ENCODE measurements at regions not wholly inside any gene's neighbourhood (a gene's known extent, or its start where the extent isn't known, plus 50 kb on each side); places are given as distances from the start of the nearest gene placed in this dataset.

DNA sequence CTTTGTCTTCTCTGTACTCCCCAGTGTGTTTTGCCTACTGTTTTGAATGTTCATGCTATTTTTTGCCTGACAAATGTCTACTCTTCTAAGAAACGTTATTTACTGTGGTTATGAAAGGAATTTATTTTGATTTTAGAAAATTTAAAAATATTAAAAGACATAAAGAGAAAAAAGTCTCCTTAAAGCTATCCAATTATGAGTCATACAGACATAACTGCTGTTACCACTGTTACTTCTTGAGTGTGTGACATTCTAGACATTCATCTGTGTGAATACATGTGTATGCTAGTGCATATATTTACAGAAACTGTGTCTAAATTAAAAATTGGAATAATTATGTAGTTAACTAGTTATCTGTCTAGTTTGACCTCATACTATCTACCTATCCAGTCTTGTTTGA lies 187.6 kb upstream of the SGCG start (continued):
- TF ChIP-seq, protein P1, sequence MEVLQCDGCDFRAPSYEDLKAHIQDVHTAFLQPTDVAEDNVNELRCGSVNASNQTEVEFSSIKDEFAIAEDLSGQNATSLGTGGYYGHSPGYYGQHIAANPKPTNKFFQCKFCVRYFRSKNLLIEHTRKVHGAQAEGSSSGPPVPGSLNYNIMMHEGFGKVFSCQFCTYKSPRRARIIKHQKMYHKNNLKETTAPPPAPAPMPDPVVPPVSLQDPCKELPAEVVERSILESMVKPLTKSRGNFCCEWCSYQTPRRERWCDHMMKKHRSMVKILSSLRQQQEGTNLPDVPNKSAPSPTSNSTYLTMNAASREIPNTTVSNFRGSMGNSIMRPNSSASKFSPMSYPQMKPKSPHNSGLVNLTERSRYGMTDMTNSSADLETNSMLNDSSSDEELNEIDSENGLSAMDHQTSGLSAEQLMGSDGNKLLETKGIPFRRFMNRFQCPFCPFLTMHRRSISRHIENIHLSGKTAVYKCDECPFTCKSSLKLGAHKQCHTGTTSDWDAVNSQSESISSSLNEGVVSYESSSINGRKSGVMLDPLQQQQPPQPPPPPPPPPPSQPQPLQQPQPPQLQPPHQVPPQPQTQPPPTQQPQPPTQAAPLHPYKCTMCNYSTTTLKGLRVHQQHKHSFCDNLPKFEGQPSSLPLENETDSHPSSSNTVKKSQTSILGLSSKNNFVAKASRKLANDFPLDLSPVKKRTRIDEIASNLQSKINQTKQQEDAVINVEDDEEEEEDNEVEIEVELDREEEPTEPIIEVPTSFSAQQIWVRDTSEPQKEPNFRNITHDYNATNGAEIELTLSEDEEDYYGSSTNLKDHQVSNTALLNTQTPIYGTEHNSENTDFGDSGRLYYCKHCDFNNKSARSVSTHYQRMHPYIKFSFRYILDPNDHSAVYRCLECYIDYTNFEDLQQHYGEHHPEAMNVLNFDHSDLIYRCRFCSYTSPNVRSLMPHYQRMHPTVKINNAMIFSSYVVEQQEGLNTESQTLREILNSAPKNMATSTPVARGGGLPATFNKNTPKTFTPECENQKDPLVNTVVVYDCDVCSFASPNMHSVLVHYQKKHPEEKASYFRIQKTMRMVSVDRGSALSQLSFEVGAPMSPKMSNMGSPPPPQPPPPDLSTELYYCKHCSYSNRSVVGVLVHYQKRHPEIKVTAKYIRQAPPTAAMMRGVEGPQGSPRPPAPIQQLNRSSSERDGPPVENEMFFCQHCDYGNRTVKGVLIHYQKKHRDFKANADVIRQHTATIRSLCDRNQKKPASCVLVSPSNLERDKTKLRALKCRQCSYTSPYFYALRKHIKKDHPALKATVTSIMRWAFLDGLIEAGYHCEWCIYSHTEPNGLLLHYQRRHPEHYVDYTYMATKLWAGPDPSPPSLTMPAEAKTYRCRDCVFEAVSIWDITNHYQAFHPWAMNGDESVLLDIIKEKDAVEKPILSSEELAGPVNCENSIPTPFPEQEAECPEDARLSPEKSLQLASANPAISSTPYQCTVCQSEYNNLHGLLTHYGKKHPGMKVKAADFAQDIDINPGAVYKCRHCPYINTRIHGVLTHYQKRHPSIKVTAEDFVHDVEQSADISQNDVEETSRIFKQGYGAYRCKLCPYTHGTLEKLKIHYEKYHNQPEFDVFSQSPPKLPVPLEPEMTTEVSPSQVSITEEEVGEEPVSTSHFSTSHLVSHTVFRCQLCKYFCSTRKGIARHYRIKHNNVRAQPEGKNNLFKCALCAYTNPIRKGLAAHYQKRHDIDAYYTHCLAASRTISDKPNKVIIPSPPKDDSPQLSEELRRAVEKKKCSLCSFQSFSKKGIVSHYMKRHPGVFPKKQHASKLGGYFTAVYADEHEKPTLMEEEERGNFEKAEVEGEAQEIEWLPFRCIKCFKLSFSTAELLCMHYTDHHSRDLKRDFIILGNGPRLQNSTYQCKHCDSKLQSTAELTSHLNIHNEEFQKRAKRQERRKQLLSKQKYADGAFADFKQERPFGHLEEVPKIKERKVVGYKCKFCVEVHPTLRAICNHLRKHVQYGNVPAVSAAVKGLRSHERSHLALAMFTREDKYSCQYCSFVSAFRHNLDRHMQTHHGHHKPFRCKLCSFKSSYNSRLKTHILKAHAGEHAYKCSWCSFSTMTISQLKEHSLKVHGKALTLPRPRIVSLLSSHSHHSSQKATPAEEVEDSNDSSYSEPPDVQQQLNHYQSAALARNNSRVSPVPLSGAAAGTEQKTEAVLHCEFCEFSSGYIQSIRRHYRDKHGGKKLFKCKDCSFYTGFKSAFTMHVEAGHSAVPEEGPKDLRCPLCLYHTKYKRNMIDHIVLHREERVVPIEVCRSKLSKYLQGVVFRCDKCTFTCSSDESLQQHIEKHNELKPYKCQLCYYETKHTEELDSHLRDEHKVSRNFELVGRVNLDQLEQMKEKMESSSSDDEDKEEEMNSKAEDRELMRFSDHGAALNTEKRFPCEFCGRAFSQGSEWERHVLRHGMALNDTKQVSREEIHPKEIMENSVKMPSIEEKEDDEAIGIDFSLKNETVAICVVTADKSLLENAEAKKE (CRISPR knock-in tag; IDR thresholded peaks at IDR 0.05) = no peak

DNA sequence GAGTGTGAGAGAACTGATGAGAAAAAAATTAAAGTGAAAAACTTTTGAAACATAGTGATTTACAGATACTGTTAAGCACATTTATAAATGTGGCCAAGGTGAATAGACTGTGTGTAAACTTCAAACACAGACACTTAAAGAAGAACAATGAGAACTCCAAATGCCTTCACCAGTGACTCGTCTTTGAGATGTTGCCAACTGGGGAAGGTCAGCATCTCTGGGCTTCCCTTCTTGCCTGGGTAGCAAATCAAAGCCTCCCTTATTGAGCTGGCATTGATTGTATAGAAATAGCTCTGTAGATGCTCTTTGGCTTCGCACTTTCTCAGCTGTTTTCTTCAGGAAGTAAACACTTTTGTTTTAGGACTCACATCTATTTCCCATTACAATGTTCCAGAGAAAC lies 177.3 kb upstream of the SGCG start:
- Mint-ChIP-seq H3K27me3 (ENCODE audit: insufficient read depth, low read depth, poor library complexity) (no peaks in the 10 kb centered on the region), H3K9me3 (peaks cover 26% of the 10 kb centered on the region), H3K4me3 (no peak overlapping the region), H3K27ac (no peak overlapping the region), H3K4me1 (no peaks in the 10 kb centered on the region), H3K36me3 (ENCODE audit: low read depth) (peaks cover 12% of the 10 kb centered on the region; the same call in 2 of the 3 replicates)
- H3F3A ChIP-seq (replicated peaks; ENCODE audit: low read depth) = no peaks in the 10 kb centered on the region
- H3K4me2 ChIP-seq = no peak overlapping the region
- no peak overlapping the region for H3K4me3 ChIP-seq
- ATAC-seq (no peak), DNase-seq (ENCODE audit: low spot score) (no peak)
- TF ChIP-seq EZH2phosphoT487 (IDR thresholded peaks at IDR 0.05; ENCODE audit: unreplicated experiment) (no peak), ZNF114 (CRISPR knock-in tag; IDR thresholded peaks at IDR 0.05) (no peak), CREB1 (CRISPR knock-in tag; IDR thresholded peaks at IDR 0.05; ENCODE audit: low read depth) (no peak)
- TF ChIP-seq, protein P1 (CRISPR knock-in tag; IDR thresholded peaks at IDR 0.05) = no peak
- no peak overlapping the region for H2AFZ ChIP-seq
- H3K79me2 ChIP-seq (replicated peaks; ENCODE audit: insufficient read depth) = no peaks in the 10 kb centered on the region
- H4K20me1 ChIP-seq (replicated peaks; ENCODE audit: insufficient read depth) = no peaks in the 10 kb centered on the region
- no peaks in the 10 kb centered on the region for H3K27me3 ChIP-seq (ENCODE audit: insufficient read depth)
- peaks cover 7% of the 10 kb centered on the region for H3K9me2 ChIP-seq (ENCODE audit: insufficient read depth)
- H3K27ac ChIP-seq (ENCODE audit: low read depth) = no peak overlapping the region
- no peaks in the 10 kb centered on the region; the same call in 1 of the 2 replicates for H3K36me3 ChIP-seq (ENCODE audit: insufficient read depth)
- no peaks in the 10 kb centered on the region for H3K4me1 ChIP-seq (ENCODE audit: insufficient read depth)

Data from GM23338 (cell line).